ENCODE measurements at regions not wholly inside any gene's neighbourhood (a gene's known extent, or its start where the extent isn't known, plus 50 kb on each side); places are given as distances from the start of the nearest gene placed in this dataset.

DNA sequence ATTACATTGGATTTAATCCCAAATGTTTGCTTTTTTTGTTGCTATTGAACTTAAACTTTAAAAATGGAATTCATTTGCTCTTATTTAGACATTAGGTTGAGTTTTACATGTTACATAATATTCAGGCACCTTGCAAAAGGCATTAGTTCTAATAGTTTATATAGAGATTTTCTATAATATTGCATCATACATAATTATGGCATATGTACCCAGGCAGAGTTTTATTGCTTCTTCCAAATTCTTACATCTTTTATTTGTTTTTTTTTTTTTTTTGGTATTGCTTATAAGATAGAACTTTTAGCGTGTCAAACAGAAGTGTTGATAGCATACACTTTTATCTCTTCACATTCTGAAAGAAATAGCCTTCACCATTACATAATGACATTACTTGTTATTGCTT is 487.7 kb downstream of the GABRG1 start:
- ATAC-seq, result no peak
- TF ChIP-seq ZC3H10 (CRISPR knock-in tag; IDR thresholded peaks at IDR 0.05) (no peak), ZFP30 (CRISPR knock-in tag; IDR thresholded peaks at IDR 0.05) (no peak), ARNTL (CRISPR knock-in tag; IDR thresholded peaks at IDR 0.05; ENCODE audit: borderline replicate concordance, low read depth) (no peak), TCF4 (CRISPR knock-in tag; IDR thresholded peaks at IDR 0.05; ENCODE audit: borderline replicate concordance) (no peak), BACH2 (CRISPR knock-in tag; IDR thresholded peaks at IDR 0.05; ENCODE audit: borderline replicate concordance) (no peak), ESRRG (CRISPR knock-in tag; IDR thresholded peaks at IDR 0.05) (no peak), ZFP3 (CRISPR knock-in tag; IDR thresholded peaks at IDR 0.05) (no peak)
- TF ChIP-seq, protein P1, sequence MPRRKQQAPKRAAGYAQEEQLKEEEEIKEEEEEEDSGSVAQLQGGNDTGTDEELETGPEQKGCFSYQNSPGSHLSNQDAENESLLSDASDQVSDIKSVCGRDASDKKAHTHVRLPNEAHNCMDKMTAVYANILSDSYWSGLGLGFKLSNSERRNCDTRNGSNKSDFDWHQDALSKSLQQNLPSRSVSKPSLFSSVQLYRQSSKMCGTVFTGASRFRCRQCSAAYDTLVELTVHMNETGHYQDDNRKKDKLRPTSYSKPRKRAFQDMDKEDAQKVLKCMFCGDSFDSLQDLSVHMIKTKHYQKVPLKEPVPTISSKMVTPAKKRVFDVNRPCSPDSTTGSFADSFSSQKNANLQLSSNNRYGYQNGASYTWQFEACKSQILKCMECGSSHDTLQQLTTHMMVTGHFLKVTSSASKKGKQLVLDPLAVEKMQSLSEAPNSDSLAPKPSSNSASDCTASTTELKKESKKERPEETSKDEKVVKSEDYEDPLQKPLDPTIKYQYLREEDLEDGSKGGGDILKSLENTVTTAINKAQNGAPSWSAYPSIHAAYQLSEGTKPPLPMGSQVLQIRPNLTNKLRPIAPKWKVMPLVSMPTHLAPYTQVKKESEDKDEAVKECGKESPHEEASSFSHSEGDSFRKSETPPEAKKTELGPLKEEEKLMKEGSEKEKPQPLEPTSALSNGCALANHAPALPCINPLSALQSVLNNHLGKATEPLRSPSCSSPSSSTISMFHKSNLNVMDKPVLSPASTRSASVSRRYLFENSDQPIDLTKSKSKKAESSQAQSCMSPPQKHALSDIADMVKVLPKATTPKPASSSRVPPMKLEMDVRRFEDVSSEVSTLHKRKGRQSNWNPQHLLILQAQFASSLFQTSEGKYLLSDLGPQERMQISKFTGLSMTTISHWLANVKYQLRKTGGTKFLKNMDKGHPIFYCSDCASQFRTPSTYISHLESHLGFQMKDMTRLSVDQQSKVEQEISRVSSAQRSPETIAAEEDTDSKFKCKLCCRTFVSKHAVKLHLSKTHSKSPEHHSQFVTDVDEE (CRISPR knock-in tag; IDR thresholded peaks at IDR 0.05), result no peak

DNA sequence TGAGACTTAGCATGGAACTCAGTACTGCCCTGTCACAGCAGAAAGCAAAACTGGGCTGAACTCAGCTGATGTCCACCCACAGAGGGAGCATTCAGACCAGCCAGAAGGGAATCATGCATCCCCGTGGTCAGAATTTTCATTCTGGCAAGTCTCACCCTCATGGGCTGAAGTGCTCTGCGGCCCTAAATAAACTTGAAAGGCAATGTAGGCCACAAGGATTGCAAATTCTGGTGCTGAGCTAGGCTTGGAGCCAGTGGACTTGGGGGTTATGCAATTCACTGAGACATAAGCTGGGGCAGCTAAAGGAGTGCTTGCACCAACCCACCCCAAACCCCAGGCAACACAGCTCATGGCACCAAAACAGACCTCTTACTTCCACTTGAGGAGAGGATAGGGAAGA is 494.1 kb downstream of the GABRG1 start:
- TF ChIP-seq ZFP30 (CRISPR knock-in tag; IDR thresholded peaks at IDR 0.05) (no peak), TOX (CRISPR knock-in tag; IDR thresholded peaks at IDR 0.05; ENCODE audit: borderline replicate concordance) (no peak), CSDC2 (CRISPR knock-in tag; IDR thresholded peaks at IDR 0.05) (no peak), ZC3H10 (CRISPR knock-in tag; IDR thresholded peaks at IDR 0.05) (no peak), ZFP3 (CRISPR knock-in tag; IDR thresholded peaks at IDR 0.05) (no peak), ZNF565 (CRISPR knock-in tag; conservative IDR thresholded peaks at IDR 0.05; ENCODE audit: low read depth) (no peak)
- ATAC-seq, result no peak

DNA sequence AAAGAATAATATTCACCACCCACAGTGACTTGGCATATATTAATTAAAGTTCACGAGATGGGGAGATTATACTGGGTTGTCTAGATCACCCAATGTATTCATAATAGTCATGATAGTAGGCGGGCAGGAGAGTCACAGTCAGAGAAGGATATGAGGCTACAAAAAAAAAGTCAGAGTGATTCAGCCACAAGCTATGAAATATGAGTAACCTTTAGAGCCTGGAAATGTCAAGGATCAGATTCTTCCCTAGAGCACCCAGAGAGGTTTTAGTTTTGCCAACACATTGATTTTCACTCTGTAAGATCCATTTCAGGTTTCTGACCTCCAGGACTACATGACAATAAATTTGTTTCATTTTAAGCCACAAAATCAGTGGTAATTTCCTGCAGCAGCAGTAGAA is 501.9 kb downstream of the GABRG1 start:
- no peak for ATAC-seq
- TF ChIP-seq, protein P1 (CRISPR knock-in tag; IDR thresholded peaks at IDR 0.05), result no peak
- TF ChIP-seq ESRRG (CRISPR knock-in tag; IDR thresholded peaks at IDR 0.05) (no peak), TCF4 (CRISPR knock-in tag; IDR thresholded peaks at IDR 0.05; ENCODE audit: borderline replicate concordance) (no peak), CSDC2 (CRISPR knock-in tag; IDR thresholded peaks at IDR 0.05) (no peak), ARNTL (CRISPR knock-in tag; IDR thresholded peaks at IDR 0.05; ENCODE audit: borderline replicate concordance, low read depth) (no peak), ZC3H10 (CRISPR knock-in tag; IDR thresholded peaks at IDR 0.05) (no peak), ZFP3 (CRISPR knock-in tag; IDR thresholded peaks at IDR 0.05) (no peak), TOX (CRISPR knock-in tag; IDR thresholded peaks at IDR 0.05; ENCODE audit: borderline replicate concordance) (no peak), ZFP30 (CRISPR knock-in tag; IDR thresholded peaks at IDR 0.05) (no peak), SNAI2 (CRISPR knock-in tag; IDR thresholded peaks at IDR 0.05) (no peak), ISL1 (CRISPR knock-in tag; IDR thresholded peaks at IDR 0.05) (no peak), ZNF8 (CRISPR knock-in tag; IDR thresholded peaks at IDR 0.05) (no peak)
- TF ChIP-seq, protein P2, sequence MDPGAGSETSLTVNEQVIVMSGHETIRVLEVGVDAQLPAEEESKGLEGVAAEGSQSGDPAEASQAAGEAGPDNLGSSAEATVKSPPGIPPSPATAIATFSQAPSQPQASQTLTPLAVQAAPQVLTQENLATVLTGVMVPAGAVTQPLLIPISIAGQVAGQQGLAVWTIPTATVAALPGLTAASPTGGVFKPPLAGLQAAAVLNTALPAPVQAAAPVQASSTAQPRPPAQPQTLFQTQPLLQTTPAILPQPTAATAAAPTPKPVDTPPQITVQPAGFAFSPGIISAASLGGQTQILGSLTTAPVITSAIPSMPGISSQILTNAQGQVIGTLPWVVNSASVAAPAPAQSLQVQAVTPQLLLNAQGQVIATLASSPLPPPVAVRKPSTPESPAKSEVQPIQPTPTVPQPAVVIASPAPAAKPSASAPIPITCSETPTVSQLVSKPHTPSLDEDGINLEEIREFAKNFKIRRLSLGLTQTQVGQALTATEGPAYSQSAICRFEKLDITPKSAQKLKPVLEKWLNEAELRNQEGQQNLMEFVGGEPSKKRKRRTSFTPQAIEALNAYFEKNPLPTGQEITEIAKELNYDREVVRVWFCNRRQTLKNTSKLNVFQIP (CRISPR knock-in tag; IDR thresholded peaks at IDR 0.05; ENCODE audit: borderline replicate concordance, low read depth), result no peak
- TF ChIP-seq, protein P3, sequence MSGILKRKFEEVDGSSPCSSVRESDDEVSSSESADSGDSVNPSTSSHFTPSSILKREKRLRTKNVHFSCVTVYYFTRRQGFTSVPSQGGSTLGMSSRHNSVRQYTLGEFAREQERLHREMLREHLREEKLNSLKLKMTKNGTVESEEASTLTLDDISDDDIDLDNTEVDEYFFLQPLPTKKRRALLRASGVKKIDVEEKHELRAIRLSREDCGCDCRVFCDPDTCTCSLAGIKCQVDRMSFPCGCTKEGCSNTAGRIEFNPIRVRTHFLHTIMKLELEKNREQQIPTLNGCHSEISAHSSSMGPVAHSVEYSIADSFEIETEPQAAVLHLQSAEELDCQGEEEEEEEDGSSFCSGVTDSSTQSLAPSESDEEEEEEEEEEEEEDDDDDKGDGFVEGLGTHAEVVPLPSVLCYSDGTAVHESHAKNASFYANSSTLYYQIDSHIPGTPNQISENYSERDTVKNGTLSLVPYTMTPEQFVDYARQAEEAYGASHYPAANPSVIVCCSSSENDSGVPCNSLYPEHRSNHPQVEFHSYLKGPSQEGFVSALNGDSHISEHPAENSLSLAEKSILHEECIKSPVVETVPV (CRISPR knock-in tag; IDR thresholded peaks at IDR 0.05), result no peak
- TF ChIP-seq, protein P4, sequence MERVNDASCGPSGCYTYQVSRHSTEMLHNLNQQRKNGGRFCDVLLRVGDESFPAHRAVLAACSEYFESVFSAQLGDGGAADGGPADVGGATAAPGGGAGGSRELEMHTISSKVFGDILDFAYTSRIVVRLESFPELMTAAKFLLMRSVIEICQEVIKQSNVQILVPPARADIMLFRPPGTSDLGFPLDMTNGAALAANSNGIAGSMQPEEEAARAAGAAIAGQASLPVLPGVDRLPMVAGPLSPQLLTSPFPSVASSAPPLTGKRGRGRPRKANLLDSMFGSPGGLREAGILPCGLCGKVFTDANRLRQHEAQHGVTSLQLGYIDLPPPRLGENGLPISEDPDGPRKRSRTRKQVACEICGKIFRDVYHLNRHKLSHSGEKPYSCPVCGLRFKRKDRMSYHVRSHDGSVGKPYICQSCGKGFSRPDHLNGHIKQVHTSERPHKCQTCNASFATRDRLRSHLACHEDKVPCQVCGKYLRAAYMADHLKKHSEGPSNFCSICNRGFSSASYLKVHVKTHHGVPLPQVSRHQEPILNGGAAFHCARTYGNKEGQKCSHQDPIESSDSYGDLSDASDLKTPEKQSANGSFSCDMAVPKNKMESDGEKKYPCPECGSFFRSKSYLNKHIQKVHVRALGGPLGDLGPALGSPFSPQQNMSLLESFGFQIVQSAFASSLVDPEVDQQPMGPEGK (CRISPR knock-in tag; IDR thresholded peaks at IDR 0.05; ENCODE audit: borderline replicate concordance), result no peak

Data from SK-N-SH treated with all-trans-retinoic acid at 6 μM for 48 hours (cell line).